Tibial nerve (tissue), 4 donors: ENCODE measurements at regions not wholly inside any gene's neighbourhood (a gene's known extent, or its start where the extent isn't known, plus 50 kb on each side); places are given as distances from the start of the nearest gene placed in this dataset.

Experiments
- EP300 ChIP-seq, 2 donors: sonication (generic); formaldehyde crosslinking; IDR thresholded peaks; one replicate each; pipeline ENCODE4 v1.6.1; 2017; ENCODE audit warnings: antibody characterized with exemption in 2 of 2, mild to moderate bottlenecking in 1 of 2
- TF ChIP-seq, protein P1 (sequence below), 5 experiments: fragments of 200-600 bp in 3 of 5; fragments of 450-650 bp in 2 of 5; sonication (generic) in 3 of 5; IDR thresholded peaks; one replicate each; pipeline ENCODE4 v1.5.1; 2016 to 2019; ENCODE audit warnings: antibody characterized with exemption in 5 of 5, mild to moderate bottlenecking in 3 of 5, moderate library complexity in 2 of 5

DNA sequence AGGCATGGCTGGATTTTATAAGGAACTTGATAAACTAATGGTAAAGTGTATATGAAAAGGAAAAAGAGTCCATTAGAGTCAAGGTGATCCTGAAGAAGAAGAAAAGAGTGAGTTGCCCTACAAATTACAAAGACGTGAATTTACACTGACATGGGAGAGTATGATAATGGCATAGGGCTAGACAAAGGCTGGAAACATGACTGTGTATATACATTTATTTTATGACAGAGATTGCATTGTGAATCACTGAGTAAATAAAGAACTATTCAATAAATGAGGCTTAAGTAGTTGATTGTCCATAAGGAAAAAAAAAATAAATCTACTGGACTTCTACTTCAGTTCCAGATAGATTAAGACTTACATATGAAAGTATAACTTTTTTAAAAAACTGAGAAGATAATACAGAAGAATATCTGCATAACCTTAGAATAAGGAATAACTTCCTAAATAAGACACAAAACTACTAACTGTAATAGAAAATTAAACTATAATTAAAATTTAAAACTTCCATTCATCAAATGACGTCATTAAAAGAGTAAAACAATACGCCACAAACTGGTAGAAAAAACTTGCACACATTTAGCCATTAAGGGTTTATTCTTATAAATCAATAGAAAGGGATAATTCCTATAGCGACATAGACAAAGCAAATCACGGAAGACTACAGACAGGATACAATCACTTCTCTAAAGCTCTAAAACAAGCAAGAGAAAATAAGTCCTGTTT, 278.5 kb downstream of the NOVA1 start:
- TF ChIP-seq, protein P1, sequence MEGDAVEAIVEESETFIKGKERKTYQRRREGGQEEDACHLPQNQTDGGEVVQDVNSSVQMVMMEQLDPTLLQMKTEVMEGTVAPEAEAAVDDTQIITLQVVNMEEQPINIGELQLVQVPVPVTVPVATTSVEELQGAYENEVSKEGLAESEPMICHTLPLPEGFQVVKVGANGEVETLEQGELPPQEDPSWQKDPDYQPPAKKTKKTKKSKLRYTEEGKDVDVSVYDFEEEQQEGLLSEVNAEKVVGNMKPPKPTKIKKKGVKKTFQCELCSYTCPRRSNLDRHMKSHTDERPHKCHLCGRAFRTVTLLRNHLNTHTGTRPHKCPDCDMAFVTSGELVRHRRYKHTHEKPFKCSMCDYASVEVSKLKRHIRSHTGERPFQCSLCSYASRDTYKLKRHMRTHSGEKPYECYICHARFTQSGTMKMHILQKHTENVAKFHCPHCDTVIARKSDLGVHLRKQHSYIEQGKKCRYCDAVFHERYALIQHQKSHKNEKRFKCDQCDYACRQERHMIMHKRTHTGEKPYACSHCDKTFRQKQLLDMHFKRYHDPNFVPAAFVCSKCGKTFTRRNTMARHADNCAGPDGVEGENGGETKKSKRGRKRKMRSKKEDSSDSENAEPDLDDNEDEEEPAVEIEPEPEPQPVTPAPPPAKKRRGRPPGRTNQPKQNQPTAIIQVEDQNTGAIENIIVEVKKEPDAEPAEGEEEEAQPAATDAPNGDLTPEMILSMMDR (IDR thresholded peaks at IDR 0.05): no peak
- no peak for TF ChIP-seq EP300 (IDR thresholded peaks at IDR 0.05)
